ENCODE measurements at regions not wholly inside any gene's neighbourhood (a gene's known extent, or its start where the extent isn't known, plus 50 kb on each side); places are given as distances from the start of the nearest gene placed in this dataset.

DNA sequence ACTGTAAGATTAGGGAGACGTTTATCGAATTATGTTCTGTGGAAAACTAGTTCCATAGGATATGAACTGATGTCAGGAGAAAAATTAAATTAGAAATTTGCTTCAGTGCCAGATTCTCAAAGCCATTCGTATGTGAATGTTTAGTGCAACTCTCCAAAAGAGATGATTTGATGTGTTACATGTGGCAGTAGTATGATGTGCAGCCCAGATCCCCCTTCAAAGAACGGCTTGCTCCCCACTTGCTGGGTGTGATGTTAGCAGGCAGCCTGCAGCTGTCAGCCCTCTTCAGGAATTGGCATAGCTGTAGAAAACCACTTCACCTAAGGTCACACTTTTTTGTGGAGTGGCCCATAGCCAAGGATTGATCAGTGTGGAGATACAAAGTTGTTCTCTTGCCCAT is 127.0 kb upstream of the CCDC54 start:
- no peak for TF ChIP-seq CTCF (IDR thresholded peaks at IDR 0.05; ENCODE audit: low read depth, low read length)
- no peak for DNase-seq (ENCODE audit: extremely low read depth, low read depth)

GRCh38 chr3:107251819-107252218 is 125.4 kb upstream of the CCDC54 start:
- TF ChIP-seq CTCF (IDR thresholded peaks at IDR 0.05; ENCODE audit: low read depth, low read length): no peak
- no peak for DNase-seq (ENCODE audit: extremely low read depth, low read depth)

GRCh38 chr3:107256963-107257362 is 120.3 kb upstream of the CCDC54 start:
- no peak for DNase-seq (ENCODE audit: extremely low read depth, low read depth)
- TF ChIP-seq CTCF (IDR thresholded peaks at IDR 0.05; ENCODE audit: low read depth, low read length): no peak

DNA sequence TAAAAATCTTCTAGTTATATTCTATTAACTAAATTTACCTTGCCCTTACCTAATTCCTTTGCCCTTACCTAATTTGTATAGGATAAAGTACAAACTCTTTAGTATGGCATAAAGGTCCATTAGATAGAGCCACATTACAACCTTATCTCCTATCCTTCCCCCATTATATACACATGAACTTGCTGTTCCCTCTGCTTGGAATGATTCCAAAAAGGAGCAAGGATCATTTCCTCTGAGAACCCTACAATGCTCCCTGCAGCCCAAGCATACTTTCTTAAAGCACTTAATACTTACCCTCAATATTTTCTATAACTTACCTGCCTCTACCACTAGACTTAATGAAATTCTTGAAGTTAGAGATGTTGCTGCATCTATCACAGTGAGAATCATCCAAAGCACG is 118.9 kb upstream of the CCDC54 start:
- no peak for DNase-seq (ENCODE audit: extremely low read depth, low read depth)
- TF ChIP-seq CTCF (IDR thresholded peaks at IDR 0.05; ENCODE audit: low read depth, low read length): no peak

DNA sequence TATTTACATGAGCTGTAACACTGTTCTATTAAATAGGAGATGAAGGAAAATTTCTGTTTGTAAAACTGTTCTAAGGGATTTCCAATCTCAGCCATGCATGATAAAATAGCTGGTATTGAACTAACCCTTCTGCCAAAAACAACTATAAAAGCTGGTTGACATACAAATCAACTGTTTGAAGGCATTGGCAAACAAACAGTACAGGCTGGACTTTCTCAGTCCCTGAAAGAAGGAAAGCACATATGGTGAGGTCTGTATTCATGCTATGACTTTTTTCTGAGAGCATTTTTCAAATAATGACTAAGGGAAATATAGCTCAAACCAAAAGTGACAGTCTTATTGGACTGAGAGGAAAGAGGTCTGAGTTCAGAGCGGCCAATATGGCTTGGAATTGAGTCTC is 117.0 kb upstream of the CCDC54 start:
- TF ChIP-seq CTCF (IDR thresholded peaks at IDR 0.05; ENCODE audit: low read depth, low read length): no peak
- DNase-seq (ENCODE audit: extremely low read depth, low read depth): no peak

DNA sequence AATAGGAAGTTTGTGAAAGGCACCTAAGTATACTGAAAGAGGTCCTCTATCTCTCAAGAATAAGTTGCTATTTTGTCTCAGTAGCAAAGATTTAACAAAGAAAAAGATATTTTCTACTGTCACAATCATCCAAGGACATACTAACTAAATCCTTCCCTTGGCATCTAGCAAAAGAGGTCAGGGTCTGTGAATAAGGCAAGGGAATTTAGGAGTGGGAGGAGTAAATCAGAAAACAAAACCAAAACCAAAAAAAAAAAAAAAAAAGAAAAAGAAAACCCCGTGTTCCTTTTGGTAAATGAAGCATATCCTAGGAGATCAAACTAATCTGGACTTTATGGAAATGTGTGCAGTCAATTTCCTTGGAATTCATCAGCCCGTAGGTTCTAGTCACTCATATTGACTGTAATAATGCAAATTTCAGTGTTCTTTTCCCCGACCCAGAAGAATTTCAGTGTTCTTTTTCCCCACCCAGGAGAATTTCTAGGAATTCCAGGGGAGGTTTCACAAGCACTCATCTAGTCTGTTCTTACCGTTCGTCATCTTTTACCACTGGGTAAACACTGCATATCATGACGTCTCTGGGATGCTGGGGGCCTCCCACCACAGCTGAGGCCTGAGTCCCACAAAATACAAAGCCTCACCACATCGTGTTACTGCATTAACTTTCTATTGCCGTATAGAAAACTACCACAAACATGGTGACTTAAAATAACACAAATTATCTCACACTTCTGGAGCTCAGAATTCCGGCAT is 113.8 kb upstream of the CCDC54 start:
- DNase-seq (ENCODE audit: extremely low read depth, low read depth): no peak
- no peak for TF ChIP-seq CTCF (IDR thresholded peaks at IDR 0.05; ENCODE audit: low read depth, low read length)

DNA sequence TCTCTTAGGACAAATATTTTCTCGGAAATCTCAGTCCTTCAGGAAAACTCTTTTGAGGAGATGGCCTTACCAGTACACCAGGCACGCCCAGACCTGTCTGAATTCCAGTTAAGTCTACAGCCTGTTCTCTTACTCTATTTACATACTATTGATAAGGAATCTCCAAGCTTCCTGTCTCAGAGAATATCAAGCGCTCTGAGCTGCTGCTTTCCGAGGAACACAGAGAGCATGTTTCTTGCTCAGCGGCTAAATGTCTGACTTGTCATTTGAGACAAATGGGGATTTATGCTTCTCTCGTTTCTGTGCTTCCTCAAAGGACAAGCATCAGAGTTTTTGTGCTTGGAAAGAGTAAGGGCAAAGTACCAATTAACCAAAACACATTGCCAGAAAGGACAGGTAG is 112.4 kb upstream of the CCDC54 start:
- no peak for DNase-seq (ENCODE audit: extremely low read depth, low read depth)
- no peak for TF ChIP-seq CTCF (IDR thresholded peaks at IDR 0.05; ENCODE audit: low read depth, low read length)
